ENCODE measurements at regions not wholly inside any gene's neighbourhood (a gene's known extent, or its start where the extent isn't known, plus 50 kb on each side); places are given as distances from the start of the nearest gene placed in this dataset.

- no peak overlapping the region for H3K4me3 ChIP-seq (ENCODE audit: low read depth, low read length)
- peak; percentile 44 for DNase-seq (ENCODE audit: low read depth)
- TF ChIP-seq, protein P1, sequence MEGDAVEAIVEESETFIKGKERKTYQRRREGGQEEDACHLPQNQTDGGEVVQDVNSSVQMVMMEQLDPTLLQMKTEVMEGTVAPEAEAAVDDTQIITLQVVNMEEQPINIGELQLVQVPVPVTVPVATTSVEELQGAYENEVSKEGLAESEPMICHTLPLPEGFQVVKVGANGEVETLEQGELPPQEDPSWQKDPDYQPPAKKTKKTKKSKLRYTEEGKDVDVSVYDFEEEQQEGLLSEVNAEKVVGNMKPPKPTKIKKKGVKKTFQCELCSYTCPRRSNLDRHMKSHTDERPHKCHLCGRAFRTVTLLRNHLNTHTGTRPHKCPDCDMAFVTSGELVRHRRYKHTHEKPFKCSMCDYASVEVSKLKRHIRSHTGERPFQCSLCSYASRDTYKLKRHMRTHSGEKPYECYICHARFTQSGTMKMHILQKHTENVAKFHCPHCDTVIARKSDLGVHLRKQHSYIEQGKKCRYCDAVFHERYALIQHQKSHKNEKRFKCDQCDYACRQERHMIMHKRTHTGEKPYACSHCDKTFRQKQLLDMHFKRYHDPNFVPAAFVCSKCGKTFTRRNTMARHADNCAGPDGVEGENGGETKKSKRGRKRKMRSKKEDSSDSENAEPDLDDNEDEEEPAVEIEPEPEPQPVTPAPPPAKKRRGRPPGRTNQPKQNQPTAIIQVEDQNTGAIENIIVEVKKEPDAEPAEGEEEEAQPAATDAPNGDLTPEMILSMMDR (IDR thresholded peaks at IDR 0.05; ENCODE audit: low read depth, low read length) = peak; percentile 63
- TF ChIP-seq MYC (IDR thresholded peaks at IDR 0.05; ENCODE audit: low read depth, low read length) = no peak
Observed at GRCh38 chr3:34260271-34261000, 462.0 kb downstream of the PDCD6IP start.

DNA sequence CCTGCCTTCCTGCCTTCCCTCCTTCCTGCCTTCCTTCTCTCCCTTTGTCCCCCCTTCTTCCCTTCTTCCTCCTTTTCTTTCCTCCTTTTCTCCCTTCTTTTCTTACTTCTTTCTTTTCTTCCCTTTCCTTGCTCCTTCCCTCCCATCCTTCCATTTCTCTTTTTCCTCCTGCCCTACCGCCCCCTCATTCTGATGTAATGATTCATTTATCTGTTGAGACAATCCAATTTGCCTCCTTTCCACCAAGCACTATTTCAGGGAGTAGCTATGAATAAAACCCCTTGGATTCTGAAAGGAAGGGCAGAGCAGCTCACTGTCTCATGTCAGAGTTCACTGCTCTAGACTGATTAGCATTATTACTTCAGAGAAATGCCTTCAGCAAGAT lies 462.6 kb downstream of the PDCD6IP start:
- no peak overlapping the region for H3K4me3 ChIP-seq (ENCODE audit: low read depth, low read length)
- TF ChIP-seq MYC (IDR thresholded peaks at IDR 0.05; ENCODE audit: low read depth, low read length) = no peak
- TF ChIP-seq MAX (IDR thresholded peaks at IDR 0.05; ENCODE audit: low read depth, low read length) = no peak
- TF ChIP-seq, protein P1 (IDR thresholded peaks at IDR 0.05; ENCODE audit: low read depth, low read length) = no peak
- no peak for TF ChIP-seq POLR2A (IDR thresholded peaks at IDR 0.05; ENCODE audit: extremely low read depth, insufficient read length)
- DNase-seq (ENCODE audit: low read depth) = no peak

GRCh38 chr3:34263101-34263621 lies 464.7 kb downstream of the PDCD6IP start:
- TF ChIP-seq, protein P1 (IDR thresholded peaks at IDR 0.05; ENCODE audit: low read depth, low read length) = no peak
- no peak for TF ChIP-seq MAX (IDR thresholded peaks at IDR 0.05; ENCODE audit: low read depth, low read length)
- TF ChIP-seq MYC (IDR thresholded peaks at IDR 0.05; ENCODE audit: low read depth, low read length) = no peak
- H3K4me3 ChIP-seq (ENCODE audit: low read depth, low read length) = no peak overlapping the region
- DNase-seq (ENCODE audit: low read depth) = no peak

DNA sequence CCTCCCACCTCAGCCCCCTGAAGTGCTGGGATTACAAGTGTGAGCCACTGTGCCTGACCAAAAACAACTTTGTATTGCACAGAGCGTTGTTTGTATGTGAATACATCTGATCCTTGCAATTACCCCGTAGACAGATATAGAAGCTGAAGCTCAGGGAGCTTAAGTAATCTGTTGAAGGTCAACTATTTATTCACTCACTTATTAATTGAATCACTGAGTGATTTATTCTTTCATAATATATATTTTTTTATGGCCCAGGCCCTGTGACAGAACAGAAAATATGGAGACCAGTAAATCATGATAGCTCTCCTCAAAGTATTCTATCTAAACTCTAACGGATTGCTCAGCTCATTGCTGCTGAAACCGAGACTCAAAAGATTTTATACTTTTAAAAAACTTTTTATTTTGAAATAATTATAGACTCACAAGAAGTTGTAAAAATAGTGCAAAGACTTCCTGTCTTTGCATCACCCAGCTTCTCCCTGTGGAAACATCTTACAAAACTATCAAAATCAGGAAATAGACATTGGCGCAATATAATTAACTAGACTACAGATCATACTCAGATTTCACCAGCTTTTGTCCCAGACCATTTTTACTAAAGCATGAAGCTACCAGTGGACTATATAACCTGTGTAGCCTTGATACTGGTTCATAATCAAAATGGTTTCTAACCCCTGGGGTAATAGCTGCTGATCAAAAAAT lies 466.1 kb downstream of the PDCD6IP start:
- H3K4me3 ChIP-seq (ENCODE audit: low read depth, low read length) = no peak overlapping the region
- TF ChIP-seq POLR2A (IDR thresholded peaks at IDR 0.05; ENCODE audit: extremely low read depth, insufficient read length) (no peak), MAX (IDR thresholded peaks at IDR 0.05; ENCODE audit: low read depth, low read length) (no peak), MYC (IDR thresholded peaks at IDR 0.05; ENCODE audit: low read depth, low read length) (no peak)
- TF ChIP-seq, protein P1 (IDR thresholded peaks at IDR 0.05; ENCODE audit: low read depth, low read length) = no peak
- DNase-seq (ENCODE audit: low read depth) = no peak

DNA sequence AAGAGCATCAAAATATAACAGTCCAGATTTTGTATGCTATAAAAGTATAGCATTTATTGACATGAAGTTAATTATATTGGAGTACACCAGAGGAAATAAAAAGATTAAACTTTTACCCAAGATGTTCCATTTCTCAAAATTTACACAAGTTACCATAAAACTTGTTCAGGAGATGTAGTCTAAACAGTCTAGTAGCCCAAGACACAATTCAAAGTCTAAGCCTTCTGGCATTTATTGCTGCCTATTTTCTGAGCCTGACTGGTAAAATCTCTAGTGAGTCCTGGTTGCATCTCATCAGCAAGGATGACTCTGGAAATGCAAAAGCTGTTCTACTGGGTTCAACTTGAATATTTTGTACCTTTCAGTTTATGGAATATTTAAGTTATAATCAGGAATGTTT lies 468.7 kb downstream of the PDCD6IP start:
- no peak for TF ChIP-seq MAX (IDR thresholded peaks at IDR 0.05; ENCODE audit: low read depth, low read length)
- TF ChIP-seq MYC (IDR thresholded peaks at IDR 0.05; ENCODE audit: low read depth, low read length) = no peak
- TF ChIP-seq, protein P1 (IDR thresholded peaks at IDR 0.05; ENCODE audit: low read depth, low read length) = no peak
- no peak for TF ChIP-seq POLR2A (IDR thresholded peaks at IDR 0.05; ENCODE audit: extremely low read depth, insufficient read length)
- DNase-seq (ENCODE audit: low read depth) = no peak
- no peak overlapping the region for H3K4me3 ChIP-seq (ENCODE audit: low read depth, low read length)
